ENCODE measurements at regions not wholly inside any gene's neighbourhood (a gene's known extent, or its start where the extent isn't known, plus 50 kb on each side); places are given as distances from the start of the nearest gene placed in this dataset.

DNA sequence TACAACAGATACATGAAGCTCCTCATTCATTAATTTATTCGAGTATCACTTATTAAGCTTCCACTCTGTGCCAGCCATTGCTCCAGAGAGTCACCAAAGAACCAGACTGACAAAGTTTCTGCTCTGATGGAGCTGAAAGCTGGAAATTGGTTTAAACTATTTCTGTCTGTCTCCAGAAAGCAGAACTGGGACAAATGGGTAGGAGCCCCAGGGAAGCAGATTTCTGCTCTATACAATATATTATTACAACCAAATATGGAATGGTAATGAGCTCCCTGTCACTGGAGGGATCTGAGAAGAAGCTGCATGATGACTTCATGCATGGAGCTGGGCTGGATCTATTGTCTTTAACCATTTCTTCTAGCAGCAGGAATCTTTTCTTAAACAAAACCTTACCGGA is 165.4 kb upstream of the ADO start:
- H3K79me2 ChIP-seq (ENCODE audit: low read length): no peaks in the 10 kb centered on the region
- H3K36me3 ChIP-seq (ENCODE audit: insufficient read depth, low read length): no peaks in the 10 kb centered on the region
- H3K27ac ChIP-seq (ENCODE audit: low read length): no peak overlapping the region
- H3K9me3 ChIP-seq (ENCODE audit: low read length): no peaks in the 10 kb centered on the region
- H3K4me1 ChIP-seq (ENCODE audit: low read length): peaks cover 21% of the 10 kb centered on the region
- no peaks in the 10 kb centered on the region for H3K9me2 ChIP-seq (replicated peaks; ENCODE audit: insufficient read depth, low read length)
- no peak overlapping the region for H3K9ac ChIP-seq (ENCODE audit: low read length)
- H3K4me3 ChIP-seq (ENCODE audit: low read length): no peak overlapping the region
- no peaks in the 10 kb centered on the region for H4K20me1 ChIP-seq (ENCODE audit: insufficient read depth, low read depth, low read length)
- no peaks in the 10 kb centered on the region for H3K27me3 ChIP-seq (ENCODE audit: low read length)
- H2AFZ ChIP-seq (ENCODE audit: low read length): no peak overlapping the region
- no peak overlapping the region for H3K4me2 ChIP-seq (ENCODE audit: low read depth, low read length, poor library complexity, severe bottlenecking)
- no peak for DNase-seq

- no peaks in the 10 kb centered on the region for H3K27me3 ChIP-seq (ENCODE audit: low read length)
- no peaks in the 10 kb centered on the region for H3K79me2 ChIP-seq (ENCODE audit: low read length)
- H3K27ac ChIP-seq (ENCODE audit: low read length): no peak overlapping the region
- no peak overlapping the region for H3K4me3 ChIP-seq (ENCODE audit: low read length)
- H3K9me2 ChIP-seq (replicated peaks; ENCODE audit: insufficient read depth, low read length): no peaks in the 10 kb centered on the region
- H3K9ac ChIP-seq (ENCODE audit: low read length): no peak overlapping the region
- no peak for DNase-seq
- no peaks in the 10 kb centered on the region for H3K36me3 ChIP-seq (ENCODE audit: insufficient read depth, low read length)
- no peaks in the 10 kb centered on the region for H3K9me3 ChIP-seq (ENCODE audit: low read length)
- peaks cover 21% of the 10 kb centered on the region for H3K4me1 ChIP-seq (ENCODE audit: low read length)
- no peak overlapping the region for H2AFZ ChIP-seq (ENCODE audit: low read length)
- no peak overlapping the region for H3K4me2 ChIP-seq (ENCODE audit: low read depth, low read length, poor library complexity, severe bottlenecking)
- no peaks in the 10 kb centered on the region for H4K20me1 ChIP-seq (ENCODE audit: insufficient read depth, low read depth, low read length)
These were observed 164.1 kb upstream of the ADO start for GRCh38 chr10:62640411-62640810.

DNA sequence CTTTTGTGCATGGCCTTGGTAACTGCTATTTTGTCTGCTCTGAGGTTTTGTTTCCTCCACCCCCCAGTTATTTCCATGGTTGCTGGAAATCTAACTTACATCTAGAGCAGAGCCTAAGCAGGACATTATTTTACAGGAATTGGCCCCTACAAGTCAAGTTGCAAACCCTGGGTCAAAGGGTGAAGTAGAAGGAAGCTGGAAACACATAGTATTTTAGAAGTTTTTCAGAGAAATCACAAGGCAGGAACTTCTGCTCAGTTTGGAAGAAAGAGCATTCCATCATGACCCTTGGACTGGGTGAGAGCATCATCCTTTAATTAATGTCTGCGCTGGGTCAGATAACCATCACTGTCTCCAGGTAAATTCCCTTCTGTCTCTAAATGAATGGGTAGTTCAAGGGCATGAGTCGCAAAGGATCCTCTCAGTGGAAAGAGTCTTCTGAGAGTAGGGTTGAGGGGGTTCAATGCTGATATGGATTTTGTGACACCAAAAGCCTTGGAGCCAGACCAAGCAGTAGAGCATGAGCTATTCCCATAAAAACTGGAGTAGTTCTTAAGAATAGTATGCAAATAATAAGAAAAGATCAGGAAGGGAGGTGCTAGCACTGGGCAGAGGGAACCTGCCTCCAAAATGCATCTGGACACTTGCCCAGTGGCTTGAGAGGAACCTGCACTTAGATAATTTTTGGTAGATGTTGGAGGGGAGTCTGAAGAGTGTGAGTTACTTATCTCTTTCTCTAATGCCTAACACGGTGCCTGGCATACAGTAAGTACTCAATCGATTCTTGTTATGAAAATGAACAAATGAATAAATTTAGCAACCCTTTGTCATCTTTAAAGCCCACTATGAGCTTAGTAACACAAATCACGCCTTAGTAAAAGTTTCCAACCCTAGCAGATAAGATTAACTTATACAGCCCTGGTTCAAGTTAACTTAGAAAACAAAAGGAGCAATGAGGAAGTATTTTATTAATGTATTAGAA is 160.6 kb upstream of the ADO start:
- H3K79me2 ChIP-seq (ENCODE audit: low read length): no peaks in the 10 kb centered on the region
- no peak overlapping the region for H3K9ac ChIP-seq (ENCODE audit: low read length)
- no peaks in the 10 kb centered on the region for H3K9me2 ChIP-seq (replicated peaks; ENCODE audit: insufficient read depth, low read length)
- no peak overlapping the region for H3K4me3 ChIP-seq (ENCODE audit: low read length)
- no peaks in the 10 kb centered on the region for H4K20me1 ChIP-seq (ENCODE audit: insufficient read depth, low read depth, low read length)
- H3K4me2 ChIP-seq (ENCODE audit: low read depth, low read length, poor library complexity, severe bottlenecking): no peak overlapping the region
- no peaks in the 10 kb centered on the region for H3K36me3 ChIP-seq (ENCODE audit: insufficient read depth, low read length)
- no peak overlapping the region for H3K27ac ChIP-seq (ENCODE audit: low read length)
- no peaks in the 10 kb centered on the region for H3K27me3 ChIP-seq (ENCODE audit: low read length)
- no peaks in the 10 kb centered on the region for H3K9me3 ChIP-seq (ENCODE audit: low read length)
- DNase-seq: no peak
- peaks cover 12% of the 10 kb centered on the region for H3K4me1 ChIP-seq (ENCODE audit: low read length)
- no peak overlapping the region for H2AFZ ChIP-seq (ENCODE audit: low read length)

GRCh38 chr10:62647375-62648092 is 157.0 kb upstream of the ADO start:
- H2AFZ ChIP-seq (ENCODE audit: low read length): no peak overlapping the region
- H3K79me2 ChIP-seq (ENCODE audit: low read length): no peaks in the 10 kb centered on the region
- no peaks in the 10 kb centered on the region for H3K27me3 ChIP-seq (ENCODE audit: low read length)
- H3K9ac ChIP-seq (ENCODE audit: low read length): no peak overlapping the region
- no peaks in the 10 kb centered on the region for H4K20me1 ChIP-seq (ENCODE audit: insufficient read depth, low read depth, low read length)
- no peaks in the 10 kb centered on the region for H3K9me3 ChIP-seq (ENCODE audit: low read length)
- no peaks in the 10 kb centered on the region for H3K36me3 ChIP-seq (ENCODE audit: insufficient read depth, low read length)
- no peak for DNase-seq
- H3K4me1 ChIP-seq (ENCODE audit: low read length): peaks cover 18% of the 10 kb centered on the region
- no peak overlapping the region for H3K4me3 ChIP-seq (ENCODE audit: low read length)
- no peak overlapping the region for H3K4me2 ChIP-seq (ENCODE audit: low read depth, low read length, poor library complexity, severe bottlenecking)
- no peaks in the 10 kb centered on the region for H3K9me2 ChIP-seq (replicated peaks; ENCODE audit: insufficient read depth, low read length)
- H3K27ac ChIP-seq (ENCODE audit: low read length): no peak overlapping the region

GRCh38 chr10:62648921-62649320 is 155.6 kb upstream of the ADO start:
- H3K4me3 ChIP-seq (ENCODE audit: low read length): no peak overlapping the region
- H3K9me2 ChIP-seq (replicated peaks; ENCODE audit: insufficient read depth, low read length): no peaks in the 10 kb centered on the region
- H3K9ac ChIP-seq (ENCODE audit: low read length): no peak overlapping the region
- H3K79me2 ChIP-seq (ENCODE audit: low read length): no peaks in the 10 kb centered on the region
- no peak overlapping the region for H2AFZ ChIP-seq (ENCODE audit: low read length)
- no peaks in the 10 kb centered on the region for H3K9me3 ChIP-seq (ENCODE audit: low read length)
- no peaks in the 10 kb centered on the region for H3K27me3 ChIP-seq (ENCODE audit: low read length)
- no peaks in the 10 kb centered on the region for H4K20me1 ChIP-seq (ENCODE audit: insufficient read depth, low read depth, low read length)
- no peak overlapping the region for H3K27ac ChIP-seq (ENCODE audit: low read length)
- DNase-seq: peak; percentile 64
- H3K36me3 ChIP-seq (ENCODE audit: insufficient read depth, low read length): no peaks in the 10 kb centered on the region
- no peak overlapping the region for H3K4me2 ChIP-seq (ENCODE audit: low read depth, low read length, poor library complexity, severe bottlenecking)
- peaks cover 32% of the 10 kb centered on the region for H3K4me1 ChIP-seq (ENCODE audit: low read length)

- H3K4me3 ChIP-seq (ENCODE audit: low read length): no peak overlapping the region
- no peak overlapping the region for H3K4me2 ChIP-seq (ENCODE audit: low read depth, low read length, poor library complexity, severe bottlenecking)
- H3K27ac ChIP-seq (ENCODE audit: low read length): no peak overlapping the region
- no peaks in the 10 kb centered on the region for H3K9me2 ChIP-seq (replicated peaks; ENCODE audit: insufficient read depth, low read length)
- no peak overlapping the region for H3K9ac ChIP-seq (ENCODE audit: low read length)
- DNase-seq: no peak
- H3K9me3 ChIP-seq (ENCODE audit: low read length): no peaks in the 10 kb centered on the region
- H3K79me2 ChIP-seq (ENCODE audit: low read length): no peaks in the 10 kb centered on the region
- no peaks in the 10 kb centered on the region for H3K36me3 ChIP-seq (ENCODE audit: insufficient read depth, low read length)
- no peaks in the 10 kb centered on the region for H3K27me3 ChIP-seq (ENCODE audit: low read length)
- H3K4me1 ChIP-seq (ENCODE audit: low read length): peaks cover 43% of the 10 kb centered on the region
- H4K20me1 ChIP-seq (ENCODE audit: insufficient read depth, low read depth, low read length): no peaks in the 10 kb centered on the region
- no peak overlapping the region for H2AFZ ChIP-seq (ENCODE audit: low read length)
These were observed 154.1 kb upstream of the ADO start for GRCh38 chr10:62650411-62650810.

DNA sequence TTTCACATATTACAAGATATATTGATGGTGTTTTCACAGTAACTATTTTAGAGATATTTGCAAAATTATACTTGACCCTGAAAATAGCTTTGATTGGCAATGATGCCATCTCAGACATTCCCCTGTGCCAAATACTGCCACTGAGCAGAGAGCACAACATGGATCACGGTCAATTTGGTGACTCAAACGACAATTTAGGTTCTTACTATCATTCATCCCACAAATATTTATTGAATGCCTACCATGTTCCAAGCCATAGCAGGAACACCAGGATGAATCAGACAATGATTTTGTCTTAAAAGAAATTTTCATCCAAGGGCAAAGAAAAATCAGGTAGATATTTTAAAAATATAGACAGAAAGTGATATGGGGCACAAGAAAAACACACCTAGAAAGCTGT is 153.2 kb upstream of the ADO start:
- Histone ChIP-seq H4K20me1 (ENCODE audit: insufficient read depth, low read depth, low read length) (no peaks in the 10 kb centered on the region), H3K9me2 (replicated peaks; ENCODE audit: insufficient read depth, low read length) (no peaks in the 10 kb centered on the region), H3K4me1 (ENCODE audit: low read length) (peaks cover 45% of the 10 kb centered on the region), H3K27ac (ENCODE audit: low read length) (no peak overlapping the region), H3K79me2 (ENCODE audit: low read length) (no peaks in the 10 kb centered on the region), H3K36me3 (ENCODE audit: insufficient read depth, low read length) (no peaks in the 10 kb centered on the region), H3K27me3 (ENCODE audit: low read length) (no peaks in the 10 kb centered on the region), H2AFZ (ENCODE audit: low read length) (no peak overlapping the region), H3K9me3 (ENCODE audit: low read length) (no peaks in the 10 kb centered on the region), H3K4me3 (ENCODE audit: low read length) (no peak overlapping the region), H3K4me2 (ENCODE audit: low read depth, low read length, poor library complexity, severe bottlenecking) (no peak overlapping the region), H3K9ac (ENCODE audit: low read length) (no peak overlapping the region)
- no peak for DNase-seq

- no peaks in the 10 kb centered on the region for H3K9me3 ChIP-seq (ENCODE audit: low read length)
- no peaks in the 10 kb centered on the region for H3K27me3 ChIP-seq (ENCODE audit: low read length)
- no peaks in the 10 kb centered on the region for H3K9me2 ChIP-seq (replicated peaks; ENCODE audit: insufficient read depth, low read length)
- H3K79me2 ChIP-seq (ENCODE audit: low read length): no peaks in the 10 kb centered on the region
- no peaks in the 10 kb centered on the region for H3K36me3 ChIP-seq (ENCODE audit: insufficient read depth, low read length)
- H3K4me1 ChIP-seq (ENCODE audit: low read length): peaks cover 43% of the 10 kb centered on the region
- no peak overlapping the region for H3K27ac ChIP-seq (ENCODE audit: low read length)
- H3K9ac ChIP-seq (ENCODE audit: low read length): no peak overlapping the region
- no peak overlapping the region for H3K4me3 ChIP-seq (ENCODE audit: low read length)
- no peak for DNase-seq
- no peaks in the 10 kb centered on the region for H4K20me1 ChIP-seq (ENCODE audit: insufficient read depth, low read depth, low read length)
- no peak overlapping the region for H3K4me2 ChIP-seq (ENCODE audit: low read depth, low read length, poor library complexity, severe bottlenecking)
- no peak overlapping the region for H2AFZ ChIP-seq (ENCODE audit: low read length)
These were observed 152.4 kb upstream of the ADO start for GRCh38 chr10:62652114-62652513.

All from Karpas-422 (cell line).